HepG2 (cell line): ENCODE measurements at regions not wholly inside any gene's neighbourhood (a gene's known extent, or its start where the extent isn't known, plus 50 kb on each side); places are given as distances from the start of the nearest gene placed in this dataset.

Source experiments
- ATAC-seq: fragments of 200-7000 bp; cut with Tn5 transposase; 3 replicates; pipeline ENCODE4 v1.9.1; 2020; ENCODE audit warnings: mild to moderate bottlenecking, moderate library complexity
- BruUV-seq: library from RNA; stranded (reverse); fragments of 400-500 nt; replicated peaks from 2 replicates; lab custom pipeline; 2021; lab: Mats Ljungman, UMichigan
- CTCF ChIA-PET: fragments of 300-600 bp; formaldehyde crosslinking; extraction: SDS; loops from one replicate; lab custom pipeline; 2021; ENCODE audit warnings: low total read pairs, inconsistent platforms, low intra/inter-chr PET ratio; lab: Yijun Ruan, JAX
- POLR2A ChIA-PET: fragments of 350-600 bp; sonication (Branson Sonifier 250); formaldehyde crosslinking; loops from one replicate; lab custom pipeline; 2020; ENCODE audit warnings: antibody characterized with exemption, inconsistent platforms; lab: Yijun Ruan, JAX
- DNase-seq: peaks from one replicate; pipeline ENCODE4 v3.0.0-alpha.2; 2015; ENCODE audit warnings: low spot score
- FAIRE-seq: peaks from 3 replicates; lab custom pipeline; 2011; peaks lifted over from hg19 to GRCh38; lab: Jason Lieb, UNC
- H2AFZ ChIP-seq: one replicate; pipeline ENCODE4 v1.6.1; 2011; ENCODE audit warnings: low read length, inconsistent platforms
- H3K27ac ChIP-seq: fragments of 300-600 bp; 3 replicates; pipeline ENCODE4 v1.8.0; 2011; ENCODE audit warnings: mixed run types, mild to moderate bottlenecking, mixed read lengths, low read length, inconsistent platforms; ENCODE audit not compliant: insufficient read depth; ENCODE audit errors: extremely low read length
- H3K27me3 ChIP-seq, 2 experiments: fragments of 200-600 bp in 1 of 2; 2 replicates in 1 of 2; 3 replicates in 1 of 2; pipeline versions ENCODE4 v1.6.0 to v1.8.0; 2011; ENCODE audit warnings: low read length in 2 of 2, mild to moderate bottlenecking in 2 of 2, moderate library complexity in 2 of 2, inconsistent platforms in 1 of 2; ENCODE audit not compliant: insufficient read depth in 2 of 2, control insufficient read depth in 1 of 2
- H3K36me3 ChIP-seq, 2 experiments: fragments of 200-600 bp in 1 of 2; replicated peaks in 1 of 2; 2 replicates in 1 of 2; 3 replicates in 1 of 2; pipeline versions ENCODE4 v1.5.1 to v1.8.0; 2011; ENCODE audit warnings: low read length in 2 of 2, inconsistent platforms in 1 of 2; ENCODE audit not compliant: insufficient read depth in 2 of 2, control insufficient read depth in 1 of 2
- H3K4me1 ChIP-seq: 2 replicates; pipeline ENCODE4 v1.5.1; 2012; ENCODE audit warnings: low read length, inconsistent platforms; ENCODE audit not compliant: insufficient read depth
- H3K4me2 ChIP-seq: 2 replicates; pipeline ENCODE4 v1.6.0; 2011; ENCODE audit warnings: low read depth, low read length, inconsistent platforms
- H3K4me3 ChIP-seq, 3 experiments: fragments of 200-600 bp in 1 of 3; sonication (generic), shearing (Covaris generic) in 1 of 3; replicated peaks in 1 of 3; 2 replicates each; pipeline ENCODE4 v1.5.1; 2011 to 2016; ENCODE audit warnings: low read length in 3 of 3, inconsistent platforms in 2 of 3, low read depth in 2 of 3, mild to moderate bottlenecking in 2 of 3, control low read depth in 1 of 3, mixed read lengths in 1 of 3; ENCODE audit not compliant: insufficient read depth in 1 of 3
- H3K79me2 ChIP-seq: one replicate; pipeline ENCODE4 v1.6.1; 2011; ENCODE audit warnings: low read length, inconsistent platforms; ENCODE audit not compliant: insufficient read depth
- H3K9ac ChIP-seq: 2 replicates; pipeline ENCODE4 v1.6.0; 2011; ENCODE audit warnings: mild to moderate bottlenecking, low read depth, low read length, inconsistent platforms; ENCODE audit not compliant: insufficient read depth
- H3K9me3 ChIP-seq: 2 replicates; pipeline ENCODE4 v1.5.1; 2012; ENCODE audit warnings: mild to moderate bottlenecking, low read length
- H4K20me1 ChIP-seq: 2 replicates; pipeline ENCODE4 v1.6.0; 2011; ENCODE audit warnings: inconsistent platforms, mild to moderate bottlenecking, low read length, moderate library complexity; ENCODE audit not compliant: insufficient read depth
- ATF2 ChIP-seq: sonication (generic); formaldehyde crosslinking; IDR thresholded peaks from 2 replicates; pipeline ENCODE4 v1.4.0; 2020; ENCODE audit warnings: missing genetic modification reagents
- CEBPB ChIP-seq: IDR thresholded peaks from 2 replicates; pipeline ENCODE4 v1.6.1; 2011; ENCODE audit warnings: low read depth, low read length, improper control_type of control experiment, borderline replicate concordance
- HES4 ChIP-seq: sonication (generic); formaldehyde crosslinking; IDR thresholded peaks from 2 replicates; pipeline ENCODE4 v1.9.0; 2021; ENCODE audit warnings: mild to moderate bottlenecking, missing genetic modification reagents, borderline replicate concordance
- PATZ1 ChIP-seq: sonication (generic); formaldehyde crosslinking; IDR thresholded peaks from 2 replicates; pipeline ENCODE4 v1.4.0; 2020; ENCODE audit warnings: missing genetic modification reagents
- PBX3 ChIP-seq: sonication (generic); formaldehyde crosslinking; IDR thresholded peaks from 2 replicates; pipeline ENCODE4 v1.8.1; 2023; ENCODE audit warnings: missing genetic modification reagents, inconsistent platforms, borderline replicate concordance
- ZNF563 ChIP-seq: sonication (generic); formaldehyde crosslinking; IDR thresholded peaks from 2 replicates; pipeline ENCODE4 v1.8.0; 2022; ENCODE audit warnings: mild to moderate bottlenecking, moderate library complexity, missing genetic modification reagents
- ZSCAN31 ChIP-seq: sonication (generic); formaldehyde crosslinking; IDR thresholded peaks from 2 replicates; pipeline ENCODE4 v1.5.0; 2020; ENCODE audit warnings: low read depth, mild to moderate bottlenecking, missing genetic modification reagents
- WGBS: methylation state at CpG from one replicate; pipeline ENCODE4 v1.1.6; 2017; ENCODE audit warnings: low lambda C conversion rate; 5-methylcytosine and 5-hydroxymethylcytosine counted together
- in situ Hi-C: cut with HindIII; loops from 2 replicates; pipeline ENCODE4 v1.10.0; 2017; ENCODE audit warnings: low pct_unique_long_range_greater_than_20kb; ENCODE audit not compliant: extremely low pct_ligation_motif_present
- intact Hi-C: fragments of 100-400 bp; cut with micrococcal nuclease; formaldehyde crosslinking; loops from one replicate; pipeline ENCODE4 v1.10.0; 2022; ENCODE audit not compliant: unreplicated experiment

GRCh38 chr2:136217996-136218395, 100.0 kb upstream of the CXCR4 start:
- H2AFZ ChIP-seq: no peak overlapping the region
- H3K36me3 ChIP-seq: no peaks in the 10 kb centered on the region
- no peak overlapping the region for H3K4me2 ChIP-seq
- WGBS: 47% methylated on average over 3 of the region's 3 CpGs
- no peak overlapping the region for H3K4me3 ChIP-seq
- DNase-seq (no peak), FAIRE-seq (no peak), ATAC-seq (no peak)
- no peak for TF ChIP-seq PATZ1 (CRISPR knock-in tag)
- no peak for TF ChIP-seq HES4 (CRISPR knock-in tag)
- TF ChIP-seq ATF2 (CRISPR knock-in tag): no peak
- TF ChIP-seq ZSCAN31 (CRISPR knock-in tag): no peak
- H3K9me3 ChIP-seq: no peaks in the 10 kb centered on the region
- H4K20me1 ChIP-seq: no peaks in the 10 kb centered on the region
- no peaks in the 10 kb centered on the region for H3K27me3 ChIP-seq
- no peaks in the 10 kb centered on the region for H3K79me2 ChIP-seq
- BruUV-seq: no TSS peak
- ChIA-PET CTCF (no interaction called here), POLR2A (no interaction called here)
- no peak overlapping the region for H3K27ac ChIP-seq
- no peaks in the 10 kb centered on the region for H3K4me1 ChIP-seq
- in situ Hi-C loops: no loop called here
- no peak overlapping the region for H3K9ac ChIP-seq
- intact Hi-C loops: no loop called here

GRCh38 chr2:136215908-136216472, 98.0 kb upstream of the CXCR4 start:
- no peak for DNase-seq
- H3K79me2 ChIP-seq: no peaks in the 10 kb centered on the region
- no peak for ATAC-seq
- no TSS peak for BruUV-seq
- no peak overlapping the region for H3K4me2 ChIP-seq
- intact Hi-C loops (no loop called here), in situ Hi-C loops (no loop called here)
- FAIRE-seq: no peak
- H3K36me3 ChIP-seq: no peaks in the 10 kb centered on the region
- no peak overlapping the region for H3K9ac ChIP-seq
- CTCF ChIA-PET: no interaction called here
- H3K4me3 ChIP-seq: no peak overlapping the region
- TF ChIP-seq ZNF563 (CRISPR knock-in tag) (no peak), CEBPB (0 out of 2 replicates have a peak, but pooled peaks have one; percentile 17), PBX3 (no peak)
- TF ChIP-seq, all 625 proteins: peak for 1
- H3K9me3 ChIP-seq: no peaks in the 10 kb centered on the region
- POLR2A ChIA-PET: no interaction called here
- no peak overlapping the region for H3K27ac ChIP-seq
- H3K27me3 ChIP-seq: no peaks in the 10 kb centered on the region
- no peak overlapping the region for H2AFZ ChIP-seq
- H4K20me1 ChIP-seq: no peaks in the 10 kb centered on the region
- H3K4me1 ChIP-seq: no peaks in the 10 kb centered on the region
- WGBS: 45% methylated on average over 5 of the region's 5 CpGs
